ENCODE measurements at regions not wholly inside any gene's neighbourhood (a gene's known extent, or its start where the extent isn't known, plus 50 kb on each side); places are given as distances from the start of the nearest gene placed in this dataset.

DNA sequence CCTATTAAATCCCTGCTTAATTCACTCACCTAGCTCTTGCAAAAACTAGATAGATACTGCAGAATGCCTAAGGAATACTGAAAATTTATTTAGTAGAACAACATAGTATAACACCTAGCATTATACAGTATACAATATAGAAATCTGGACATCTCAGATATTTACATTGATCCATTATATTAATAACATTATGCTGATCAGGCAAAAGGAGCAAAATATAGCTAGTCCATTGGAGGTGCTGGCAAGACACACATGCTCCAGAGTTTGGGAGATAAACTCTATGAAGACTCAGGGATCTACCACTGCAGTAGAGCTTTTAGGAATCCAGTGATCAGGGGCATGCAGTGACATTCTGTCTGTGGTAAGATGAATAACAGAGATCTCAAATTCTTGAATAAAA is 357.6 kb downstream of the TBC1D4 start:
- no peak for DNase-seq (ENCODE audit: low spot score)
- H3K9me3 ChIP-seq (ENCODE audit: low read depth): no peaks in the 10 kb centered on the region
- no peaks in the 10 kb centered on the region for H3K27me3 ChIP-seq
- H3K4me1 ChIP-seq (ENCODE audit: insufficient read depth): no peaks in the 10 kb centered on the region
- no peaks in the 10 kb centered on the region for H4K20me1 ChIP-seq (ENCODE audit: insufficient read depth, poor library complexity, severe bottlenecking)
- no peaks in the 10 kb centered on the region for H3K36me3 ChIP-seq (replicated peaks; ENCODE audit: insufficient read depth, low read depth)
- TF ChIP-seq EZH2 (IDR thresholded peaks at IDR 0.05; ENCODE audit: borderline replicate concordance) (no peak), EZH2phosphoT487 (IDR thresholded peaks at IDR 0.05; ENCODE audit: low read depth, severe bottlenecking, unreplicated experiment) (no peak)
- TF ChIP-seq, protein P1, sequence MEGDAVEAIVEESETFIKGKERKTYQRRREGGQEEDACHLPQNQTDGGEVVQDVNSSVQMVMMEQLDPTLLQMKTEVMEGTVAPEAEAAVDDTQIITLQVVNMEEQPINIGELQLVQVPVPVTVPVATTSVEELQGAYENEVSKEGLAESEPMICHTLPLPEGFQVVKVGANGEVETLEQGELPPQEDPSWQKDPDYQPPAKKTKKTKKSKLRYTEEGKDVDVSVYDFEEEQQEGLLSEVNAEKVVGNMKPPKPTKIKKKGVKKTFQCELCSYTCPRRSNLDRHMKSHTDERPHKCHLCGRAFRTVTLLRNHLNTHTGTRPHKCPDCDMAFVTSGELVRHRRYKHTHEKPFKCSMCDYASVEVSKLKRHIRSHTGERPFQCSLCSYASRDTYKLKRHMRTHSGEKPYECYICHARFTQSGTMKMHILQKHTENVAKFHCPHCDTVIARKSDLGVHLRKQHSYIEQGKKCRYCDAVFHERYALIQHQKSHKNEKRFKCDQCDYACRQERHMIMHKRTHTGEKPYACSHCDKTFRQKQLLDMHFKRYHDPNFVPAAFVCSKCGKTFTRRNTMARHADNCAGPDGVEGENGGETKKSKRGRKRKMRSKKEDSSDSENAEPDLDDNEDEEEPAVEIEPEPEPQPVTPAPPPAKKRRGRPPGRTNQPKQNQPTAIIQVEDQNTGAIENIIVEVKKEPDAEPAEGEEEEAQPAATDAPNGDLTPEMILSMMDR (IDR thresholded peaks at IDR 0.05; ENCODE audit: poor library complexity): no peak
- no peak overlapping the region for H2AFZ ChIP-seq
- no peak overlapping the region for H3K27ac ChIP-seq
- no peaks in the 10 kb centered on the region for H3K9me2 ChIP-seq (replicated peaks; ENCODE audit: insufficient read depth)
- no peak overlapping the region for H3K4me2 ChIP-seq
- H3K4me3 ChIP-seq: no peak overlapping the region
- H3K79me2 ChIP-seq: no peaks in the 10 kb centered on the region

DNA sequence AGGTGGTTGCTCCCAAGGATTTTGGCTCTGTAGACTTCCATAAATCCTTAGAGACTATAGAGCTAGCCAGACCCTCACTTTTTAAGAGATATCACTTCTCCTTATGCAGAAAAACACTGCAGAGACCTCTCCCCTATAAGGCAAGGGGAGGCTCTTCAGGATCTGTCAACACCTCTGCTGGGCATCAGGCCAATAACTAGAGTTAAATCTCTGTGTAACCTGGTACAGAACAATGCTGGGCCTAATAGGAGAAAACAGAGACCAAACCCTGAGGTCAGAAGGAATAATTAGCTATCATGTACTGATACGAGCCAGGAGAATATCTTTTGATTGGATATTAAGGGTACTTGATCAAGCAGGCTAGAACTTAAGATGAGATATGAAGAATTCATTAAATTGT is 358.5 kb downstream of the TBC1D4 start:
- Histone ChIP-seq H3K4me1 (ENCODE audit: insufficient read depth) (no peaks in the 10 kb centered on the region), H3K4me2 (no peak overlapping the region), H2AFZ (no peak overlapping the region), H3K27ac (no peak overlapping the region), H3K9me3 (ENCODE audit: low read depth) (no peaks in the 10 kb centered on the region), H3K9me2 (replicated peaks; ENCODE audit: insufficient read depth) (no peaks in the 10 kb centered on the region), H3K4me3 (no peak overlapping the region), H4K20me1 (ENCODE audit: insufficient read depth, poor library complexity, severe bottlenecking) (no peaks in the 10 kb centered on the region), H3K36me3 (replicated peaks; ENCODE audit: insufficient read depth, low read depth) (no peaks in the 10 kb centered on the region), H3K79me2 (no peaks in the 10 kb centered on the region), H3K27me3 (no peaks in the 10 kb centered on the region)
- TF ChIP-seq EZH2 (IDR thresholded peaks at IDR 0.05; ENCODE audit: borderline replicate concordance): no peak
- TF ChIP-seq, protein P1 (IDR thresholded peaks at IDR 0.05; ENCODE audit: poor library complexity): no peak
- no peak for TF ChIP-seq EZH2phosphoT487 (IDR thresholded peaks at IDR 0.05; ENCODE audit: low read depth, severe bottlenecking, unreplicated experiment)
- no peak for DNase-seq (ENCODE audit: low spot score)
- 72% methylated on average over 1 of the region's 1 CpG for WGBS (ENCODE audit: low lambda C conversion rate, missing lambda C conversion rate)

DNA sequence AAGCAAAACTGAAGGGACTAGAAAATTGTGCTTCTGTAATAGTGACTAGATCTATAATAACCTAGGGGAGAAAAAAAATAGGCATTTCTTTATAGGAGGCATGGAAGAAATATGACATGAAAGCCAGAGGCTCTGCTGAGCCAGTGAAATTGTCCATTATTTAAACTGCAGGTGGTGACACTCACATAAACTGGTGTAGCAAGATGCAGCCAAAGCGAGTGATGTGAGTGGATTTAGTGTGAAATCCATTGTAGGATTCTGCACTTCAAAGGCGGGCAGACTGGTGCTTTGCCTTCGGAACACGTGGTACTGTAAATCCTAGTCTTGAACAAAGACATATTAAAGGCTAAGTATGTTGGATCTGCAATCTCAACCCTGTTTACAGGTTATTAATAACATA is 361.9 kb downstream of the TBC1D4 start:
- H3K36me3 ChIP-seq (replicated peaks; ENCODE audit: insufficient read depth, low read depth): no peaks in the 10 kb centered on the region
- H3K9me2 ChIP-seq (replicated peaks; ENCODE audit: insufficient read depth): no peaks in the 10 kb centered on the region
- no peaks in the 10 kb centered on the region for H3K79me2 ChIP-seq
- H3K4me3 ChIP-seq: no peak overlapping the region
- no peaks in the 10 kb centered on the region for H3K27me3 ChIP-seq
- TF ChIP-seq EZH2 (IDR thresholded peaks at IDR 0.05; ENCODE audit: borderline replicate concordance): no peak
- TF ChIP-seq, protein P1 (IDR thresholded peaks at IDR 0.05; ENCODE audit: poor library complexity): no peak
- no peak for TF ChIP-seq EZH2phosphoT487 (IDR thresholded peaks at IDR 0.05; ENCODE audit: low read depth, severe bottlenecking, unreplicated experiment)
- no peak overlapping the region for H3K27ac ChIP-seq
- no peaks in the 10 kb centered on the region for H3K9me3 ChIP-seq (ENCODE audit: low read depth)
- DNase-seq (ENCODE audit: low spot score): no peak
- no peak overlapping the region for H2AFZ ChIP-seq
- no peak overlapping the region for H3K4me2 ChIP-seq
- 69% methylated on average over 4 of the region's 4 CpGs for WGBS (ENCODE audit: low lambda C conversion rate, missing lambda C conversion rate)
- H3K4me1 ChIP-seq (ENCODE audit: insufficient read depth): no peaks in the 10 kb centered on the region
- H4K20me1 ChIP-seq (ENCODE audit: insufficient read depth, poor library complexity, severe bottlenecking): no peaks in the 10 kb centered on the region

DNA sequence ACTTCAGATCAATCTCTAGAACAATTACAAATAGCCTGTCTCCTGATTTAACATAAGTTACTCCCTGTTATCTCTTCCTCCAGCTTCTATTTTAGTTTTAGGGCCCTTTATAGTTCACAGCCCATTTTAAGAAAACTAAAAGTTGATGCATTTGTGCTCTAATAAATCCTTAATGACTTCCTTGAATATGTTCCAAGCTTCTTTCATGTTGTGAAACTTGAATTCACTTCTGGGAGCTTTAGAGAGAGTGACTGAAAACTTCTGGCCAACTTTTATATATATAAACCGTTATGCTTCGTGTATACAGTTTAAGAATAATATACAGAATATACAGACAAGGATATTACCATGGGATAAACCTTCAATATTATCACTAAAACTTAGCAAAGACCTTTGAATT is 366.8 kb downstream of the TBC1D4 start:
- no peaks in the 10 kb centered on the region for H3K36me3 ChIP-seq (replicated peaks; ENCODE audit: insufficient read depth, low read depth)
- H3K27me3 ChIP-seq: no peaks in the 10 kb centered on the region
- no peaks in the 10 kb centered on the region for H3K9me2 ChIP-seq (replicated peaks; ENCODE audit: insufficient read depth)
- no peaks in the 10 kb centered on the region for H3K4me1 ChIP-seq (ENCODE audit: insufficient read depth)
- no peak overlapping the region for H2AFZ ChIP-seq
- WGBS (ENCODE audit: low lambda C conversion rate, missing lambda C conversion rate): 67% methylated on average over 2 of the region's 2 CpGs
- DNase-seq (ENCODE audit: low spot score): no peak
- no peaks in the 10 kb centered on the region for H4K20me1 ChIP-seq (ENCODE audit: insufficient read depth, poor library complexity, severe bottlenecking)
- no peak overlapping the region for H3K4me3 ChIP-seq
- TF ChIP-seq EZH2phosphoT487 (IDR thresholded peaks at IDR 0.05; ENCODE audit: low read depth, severe bottlenecking, unreplicated experiment): no peak
- TF ChIP-seq EZH2 (IDR thresholded peaks at IDR 0.05; ENCODE audit: borderline replicate concordance): no peak
- TF ChIP-seq, protein P1 (IDR thresholded peaks at IDR 0.05; ENCODE audit: poor library complexity): no peak
- no peak overlapping the region for H3K27ac ChIP-seq
- no peak overlapping the region for H3K4me2 ChIP-seq
- H3K9me3 ChIP-seq (ENCODE audit: low read depth): no peaks in the 10 kb centered on the region
- H3K79me2 ChIP-seq: no peaks in the 10 kb centered on the region
